DND-41 (cell line): ENCODE measurements at regions not wholly inside any gene's neighbourhood (a gene's known extent, or its start where the extent isn't known, plus 50 kb on each side); places are given as distances from the start of the nearest gene placed in this dataset.

Experiments
- ATAC-seq: fragments of 200-7000 bp; cut with Tn5 transposase; 3 replicates; pipeline ENCODE4 v1.9.1; 2021; ENCODE audit warnings: low read depth; ENCODE audit not compliant: insufficient read depth
- DNase-seq: peaks from one replicate; pipeline ENCODE4 v3.0.0-alpha.2; 2020
- H2AFZ ChIP-seq: 2 replicates; pipeline ENCODE4 v1.6.0; 2012; ENCODE audit warnings: low read depth, low read length
- H3K27ac ChIP-seq: 2 replicates; pipeline ENCODE4 v1.5.1; 2012; ENCODE audit warnings: low read length, inconsistent platforms
- H3K27me3 ChIP-seq: fragments of 200-600 bp; sonication (generic); 2 replicates; pipeline ENCODE4 v1.6.0; 2012; ENCODE audit warnings: low read length, mild to moderate bottlenecking, inconsistent platforms; ENCODE audit not compliant: insufficient read depth, poor library complexity
- H3K36me3 ChIP-seq: 2 replicates; pipeline ENCODE4 v1.5.1; 2012; ENCODE audit warnings: low read length, inconsistent platforms; ENCODE audit not compliant: insufficient read depth
- H3K4me1 ChIP-seq: 2 replicates; pipeline ENCODE4 v1.5.1; 2012; ENCODE audit warnings: mild to moderate bottlenecking, low read length; ENCODE audit not compliant: insufficient read depth
- H3K4me2 ChIP-seq: 2 replicates; pipeline ENCODE4 v1.6.0; 2012; ENCODE audit warnings: mild to moderate bottlenecking, moderate library complexity, low read length, inconsistent platforms; ENCODE audit not compliant: insufficient read depth
- H3K4me3 ChIP-seq, 2 experiments: fragments of 200-600 bp in 1 of 2; shearing (Covaris generic) in 1 of 2; 2 replicates each; pipeline ENCODE4 v1.5.1; 2012 to 2016; ENCODE audit warnings: inconsistent platforms in 2 of 2, low read length in 2 of 2, mild to moderate bottlenecking in 2 of 2, low read depth in 1 of 2, moderate library complexity in 1 of 2
- H3K79me2 ChIP-seq: 2 replicates; pipeline ENCODE4 v1.6.0; 2012; ENCODE audit warnings: low read length, inconsistent platforms; ENCODE audit not compliant: insufficient read depth
- H3K9ac ChIP-seq: 2 replicates; pipeline ENCODE4 v1.6.0; 2012; ENCODE audit warnings: low read depth, mild to moderate bottlenecking, inconsistent platforms, low read length, moderate library complexity
- H3K9me3 ChIP-seq: 2 replicates; pipeline ENCODE4 v1.5.1; 2012; ENCODE audit warnings: low read length, moderate library complexity, mild to moderate bottlenecking, inconsistent platforms; ENCODE audit not compliant: insufficient read depth, severe bottlenecking
- H4K20me1 ChIP-seq: 2 replicates; pipeline ENCODE4 v1.6.0; 2012; ENCODE audit warnings: low read length; ENCODE audit not compliant: insufficient read depth
- CTCF ChIP-seq: IDR thresholded peaks from 2 replicates; pipeline ENCODE4 v1.5.1; 2012; ENCODE audit warnings: borderline replicate concordance, low read length, moderate library complexity, mild to moderate bottlenecking; ENCODE audit not compliant: poor library complexity, severe bottlenecking; ENCODE audit errors: extremely low read depth
- EZH2 ChIP-seq: IDR thresholded peaks from 3 replicates; pipeline ENCODE4 v1.6.1; 2012; ENCODE audit warnings: borderline replicate concordance, low read depth, mild to moderate bottlenecking, moderate library complexity, low read length, inconsistent platforms; ENCODE audit not compliant: severe bottlenecking

- no peaks in the 10 kb centered on the region for H3K9me3 ChIP-seq
- ATAC-seq = no peak
- no peak overlapping the region for H3K4me3 ChIP-seq
- no peak overlapping the region for H2AFZ ChIP-seq
- H3K9ac ChIP-seq = no peak overlapping the region
- no peaks in the 10 kb centered on the region for H3K79me2 ChIP-seq
- H3K36me3 ChIP-seq = no peaks in the 10 kb centered on the region
- TF ChIP-seq CTCF = no peak
- no peak for TF ChIP-seq EZH2
- H3K27me3 ChIP-seq = no peaks in the 10 kb centered on the region
- H3K4me2 ChIP-seq = no peak overlapping the region
- no peak for DNase-seq
- H4K20me1 ChIP-seq = peaks cover 6% of the 10 kb centered on the region; the same call in 1 of the 2 replicates
- no peak overlapping the region for H3K27ac ChIP-seq
- peaks cover 47% of the 10 kb centered on the region for H3K4me1 ChIP-seq
These were observed 74.5 kb upstream of the TNRC6C start for GRCh38 chr17:77884019-77884418.

GRCh38 chr17:77884967-77885641, 73.4 kb upstream of the TNRC6C start:
- TF ChIP-seq CTCF = no peak
- TF ChIP-seq EZH2 = no peak
- H3K27ac ChIP-seq = no peak overlapping the region
- peaks cover 6% of the 10 kb centered on the region; the same call in 1 of the 2 replicates for H4K20me1 ChIP-seq
- no peaks in the 10 kb centered on the region for H3K36me3 ChIP-seq
- no peak overlapping the region for H3K9ac ChIP-seq
- H2AFZ ChIP-seq = no peak overlapping the region
- H3K79me2 ChIP-seq = no peaks in the 10 kb centered on the region
- H3K4me1 ChIP-seq = peaks cover 39% of the 10 kb centered on the region
- ATAC-seq (no peak), DNase-seq (no peak)
- no peak overlapping the region for H3K4me3 ChIP-seq
- H3K9me3 ChIP-seq = no peaks in the 10 kb centered on the region
- no peaks in the 10 kb centered on the region for H3K27me3 ChIP-seq
- no peak overlapping the region for H3K4me2 ChIP-seq

- Histone ChIP-seq H3K79me2 (no peaks in the 10 kb centered on the region), H3K36me3 (no peaks in the 10 kb centered on the region), H3K9ac (no peak overlapping the region), H3K4me3 (no peak overlapping the region), H3K9me3 (no peaks in the 10 kb centered on the region), H3K27me3 (no peaks in the 10 kb centered on the region), H4K20me1 (peaks cover 6% of the 10 kb centered on the region; the same call in 1 of the 2 replicates), H2AFZ (no peak overlapping the region), H3K4me1 (peaks cover 31% of the 10 kb centered on the region), H3K27ac (no peak overlapping the region), H3K4me2 (no peak overlapping the region)
- DNase-seq (no peak), ATAC-seq (no peak)
- TF ChIP-seq CTCF = no peak
- TF ChIP-seq EZH2 = no peak
These were observed 72.7 kb upstream of the TNRC6C start for GRCh38 chr17:77885678-77886386.
